ENCODE measurements at regions not wholly inside any gene's neighbourhood (a gene's known extent, or its start where the extent isn't known, plus 50 kb on each side); places are given as distances from the start of the nearest gene placed in this dataset.

- TF ChIP-seq CTCF (IDR thresholded peaks at IDR 0.05), result no peak
- no peak for TF ChIP-seq POLR2A (IDR thresholded peaks at IDR 0.05)
Observed at GRCh38 chr5:85681871-85682270, 935.9 kb upstream of the COX7C start.
